K562 (cell line): ENCODE measurements at regions not wholly inside any gene's neighbourhood (a gene's known extent, or its start where the extent isn't known, plus 50 kb on each side); places are given as distances from the start of the nearest gene placed in this dataset.

Experiments used
- ATAC-seq: fragments of 200-7000 bp; cut with Tn5 transposase; 3 replicates; pipeline ENCODE4 v1.9.1; 2020; ENCODE audit warnings: moderate library complexity
- BruUV-seq: library from RNA; stranded (reverse); fragments of 400-500 nt; replicated peaks from 2 replicates; lab custom pipeline; 2021; lab: Mats Ljungman, UMichigan
- CTCF ChIA-PET: fragments of 300-600 bp; formaldehyde crosslinking; extraction: SDS; loops from one replicate; lab custom pipeline; 2021; ENCODE audit warnings: low intra/inter-chr PET ratio; lab: Yijun Ruan, JAX
- POLR2A ChIA-PET: fragments of 300-600, 350-650 bp; sonication (Branson Sonifier 250); formaldehyde crosslinking; extraction: SDS; loops from one replicate; lab custom pipeline; 2021; ENCODE audit warnings: antibody characterized with exemption, inconsistent platforms; lab: Yijun Ruan, JAX
- DNase-seq, 4 experiments: peaks; one replicate each; pipeline versions ENCODE4 v3.0.0 to v3.0.0-alpha.2; 2011 to 2018; ENCODE audit warnings: low spot score in 3 of 4, mixed read lengths in 3 of 4; ENCODE audit errors: extremely low read depth in 1 of 4
- FAIRE-seq: peaks from 2 replicates; lab custom pipeline; 2011; peaks lifted over from hg19 to GRCh38; lab: Jason Lieb, UNC
- H2AFZ ChIP-seq: 2 replicates; pipeline ENCODE4 v1.6.0; 2011; ENCODE audit warnings: low read depth, low read length, control low read depth, inconsistent platforms
- H3K27ac ChIP-seq: fragments of 200-600 bp; 3 replicates; pipeline ENCODE4 v1.8.0; 2011; ENCODE audit warnings: low read depth, mild to moderate bottlenecking, control low read depth, inconsistent platforms, low read length, moderate library complexity, mixed read lengths; ENCODE audit errors: extremely low read depth
- H3K27me3 ChIP-seq, 2 experiments: fragments of 300-600 bp in 1 of 2; 2 replicates in 1 of 2; 3 replicates in 1 of 2; pipeline versions ENCODE4 v1.6.0 to v1.8.0; 2011; ENCODE audit warnings: inconsistent platforms in 2 of 2, low read length in 2 of 2, mild to moderate bottlenecking in 1 of 2, mixed read lengths in 1 of 2, moderate library complexity in 1 of 2; ENCODE audit not compliant: control insufficient read depth in 2 of 2, insufficient read depth in 2 of 2
- H3K36me3 ChIP-seq: fragments of 300-600 bp; 3 replicates; pipeline ENCODE4 v1.8.0; 2011; ENCODE audit warnings: mild to moderate bottlenecking, low read length, inconsistent platforms; ENCODE audit not compliant: control insufficient read depth, insufficient read depth
- H3K4me1 ChIP-seq, 2 experiments: fragments of 200-600 bp in 1 of 2; replicated peaks in 1 of 2; 2 replicates in 1 of 2; 3 replicates in 1 of 2; pipeline versions ENCODE4 v1.5.1 to v1.8.0; 2011; ENCODE audit warnings: inconsistent platforms in 2 of 2, low read length in 2 of 2, mild to moderate bottlenecking in 1 of 2, mixed read lengths in 1 of 2, moderate library complexity in 1 of 2; ENCODE audit not compliant: control insufficient read depth in 2 of 2, insufficient read depth in 2 of 2
- H3K4me2 ChIP-seq: 2 replicates; pipeline ENCODE4 v1.6.1; 2011; ENCODE audit warnings: low read length, control low read depth, inconsistent platforms, mixed read lengths; ENCODE audit not compliant: insufficient read depth
- H3K4me3 ChIP-seq: fragments of 200-600 bp; sonication (generic), shearing (Covaris generic); 2 replicates; pipeline ENCODE4 v1.5.1; 2016; ENCODE audit warnings: control low read depth, inconsistent platforms
- H3K79me2 ChIP-seq: fragments of 200-600 bp; 3 replicates; pipeline ENCODE4 v1.8.0; 2011; ENCODE audit warnings: low read length, inconsistent platforms; ENCODE audit not compliant: control insufficient read depth, insufficient read depth
- H3K9ac ChIP-seq, 2 experiments: 2 replicates each; pipeline versions ENCODE4 v1.6.0 to v1.6.1; 2011; ENCODE audit warnings: low read depth in 2 of 2, low read length in 2 of 2, control low read depth in 1 of 2, inconsistent platforms in 1 of 2, mild to moderate bottlenecking in 1 of 2, mixed read lengths in 1 of 2; ENCODE audit not compliant: insufficient read depth in 1 of 2
- H3K9me1 ChIP-seq: one replicate; pipeline ENCODE4 v1.6.0; 2011; ENCODE audit warnings: inconsistent platforms, mild to moderate bottlenecking, low read length, moderate library complexity; ENCODE audit not compliant: control insufficient read depth, insufficient read depth
- H3K9me3 ChIP-seq: replicated peaks from 2 replicates; pipeline ENCODE4 v1.5.1; 2011; ENCODE audit warnings: low read depth, low read length, inconsistent platforms; ENCODE audit not compliant: control insufficient read depth, insufficient read depth
- H4K20me1 ChIP-seq: replicated peaks from 2 replicates; pipeline ENCODE4 v1.6.1; 2011; ENCODE audit warnings: low read length, inconsistent platforms, mixed read lengths; ENCODE audit not compliant: control insufficient read depth, insufficient read depth
- GATA2 ChIP-seq: sonication (generic); formaldehyde crosslinking; IDR thresholded peaks from 2 replicates; pipeline ENCODE4 v1.4.0; 2020; ENCODE audit warnings: mild to moderate bottlenecking, missing genetic modification reagents
- HMG20B ChIP-seq: fragments of 250-450 bp; sonication (Bioruptor Pico); IDR thresholded peaks from 2 replicates; pipeline ENCODE4 v1.5.0; 2021; ENCODE audit warnings: mild to moderate bottlenecking
- HOXB6 ChIP-seq: fragments of 250-450 bp; sonication (Bioruptor Pico); IDR thresholded peaks from 2 replicates; pipeline ENCODE4 v1.5.1; 2022; ENCODE audit warnings: mild to moderate bottlenecking, borderline replicate concordance
- ILK ChIP-seq: fragments of 450-650 bp; IDR thresholded peaks from 2 replicates; pipeline ENCODE4 v1.6.1; 2016; ENCODE audit warnings: missing genetic modification characterization, low read depth, mild to moderate bottlenecking, missing compliant biosample characterization, moderate library complexity, borderline replicate concordance
- MXD1 ChIP-seq: fragments of 250-450 bp; sonication (Bioruptor Pico); IDR thresholded peaks from 2 replicates; pipeline ENCODE4 v1.8.0; 2021; ENCODE audit warnings: borderline replicate concordance, mild to moderate bottlenecking, moderate library complexity; ENCODE audit not compliant: poor library complexity, severe bottlenecking
- PHF20 ChIP-seq: fragments of 450-650 bp; IDR thresholded peaks from 2 replicates; pipeline ENCODE4 v1.6.1; 2018; ENCODE audit not compliant: partially characterized antibody
- SMARCA5 ChIP-seq: fragments of 450-650 bp; IDR thresholded peaks from 2 replicates; pipeline ENCODE4 v1.6.1; 2016
- ZNF449 ChIP-seq: fragments of 250-450 bp; sonication (Bioruptor Pico); IDR thresholded peaks from 2 replicates; pipeline ENCODE4 v1.8.0; 2022; ENCODE audit warnings: moderate library complexity, mild to moderate bottlenecking, inconsistent platforms
- WGBS: fragments of 100-300 bp; shearing (Covaris generic); methylation state at CpG from one replicate; pipeline ENCODE4 v1.1.6; 2016; ENCODE audit warnings: low coverage, mixed read lengths; ENCODE audit not compliant: insufficient coverage; ENCODE audit errors: missing lambda C conversion rate; 5-methylcytosine and 5-hydroxymethylcytosine counted together
- in situ Hi-C: fragments of 300-500 bp; cut with MboI; formaldehyde crosslinking; loops from 4 replicates; pipeline ENCODE4 v1.15.0; 2018; ENCODE audit warnings: inconsistent platforms, mixed read lengths
- intact Hi-C: fragments of 100-400 bp; cut with micrococcal nuclease; formaldehyde crosslinking; loops from 2 replicates; pipeline ENCODE4 v1.14.2; 2022
- TF ChIP-seq, protein P1 (sequence below): IDR thresholded peaks from 3 replicates; pipeline ENCODE4 v1.6.1; 2011; ENCODE audit warnings: borderline replicate concordance, mild to moderate bottlenecking; ENCODE audit not compliant: insufficient read length, insufficient read depth
- TF ChIP-seq, protein P2 (sequence below): fragments of 450-650 bp; formaldehyde crosslinking; IDR thresholded peaks from 2 replicates; pipeline ENCODE4 v1.4.0; 2020; ENCODE audit warnings: mild to moderate bottlenecking, moderate library complexity

DNA sequence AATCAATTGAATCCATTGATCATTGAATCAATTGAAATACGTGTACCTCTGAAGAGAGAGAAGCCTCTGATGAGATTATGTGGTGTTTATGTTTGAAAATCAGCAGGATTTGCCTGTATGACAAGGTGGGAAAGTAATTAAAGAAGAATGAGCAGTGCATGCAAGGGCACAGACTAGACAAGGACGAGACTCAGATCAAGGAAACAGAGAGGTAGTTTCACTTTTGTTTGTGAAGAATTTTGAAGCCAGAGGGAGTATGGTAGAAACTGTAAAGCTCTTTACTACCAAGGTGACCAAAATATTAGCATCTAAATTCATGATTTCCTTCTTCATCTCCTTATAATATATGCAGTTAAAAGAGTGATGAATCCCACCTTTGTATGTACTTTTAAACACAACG, 1830.0 kb upstream of the IGFBP7 start:
- H3K79me2 ChIP-seq, result no peaks in the 10 kb centered on the region
- no peaks in the 10 kb centered on the region for H3K4me1 ChIP-seq
- in situ Hi-C loops, result loop anchor here (25.0 kb wide), 1 partner anchor 128 kb away; no protein-coding TSS in a partner anchor
- no TSS peak for BruUV-seq
- H4K20me1 ChIP-seq, result no peaks in the 10 kb centered on the region
- ATAC-seq (no peak), DNase-seq (no peak), FAIRE-seq (no peak)
- ChIA-PET CTCF (no interaction called here), POLR2A (no interaction called here)
- no peaks in the 10 kb centered on the region for H3K27me3 ChIP-seq
- no peaks in the 10 kb centered on the region for H3K9me1 ChIP-seq
- WGBS, result 3% methylated on average over 3 of the region's 3 CpGs
- no peak overlapping the region for H3K27ac ChIP-seq
- intact Hi-C loops, result no loop called here
- no peak overlapping the region for H3K4me2 ChIP-seq
- H3K4me3 ChIP-seq, result no peak overlapping the region
- no peak overlapping the region for H2AFZ ChIP-seq
- no peak overlapping the region for H3K9ac ChIP-seq
- no peaks in the 10 kb centered on the region for H3K9me3 ChIP-seq
- TF ChIP-seq MXD1 (no peak), HOXB6 (no peak), SMARCA5 (no peak), ILK (tag) (no peak), GATA2 (CRISPR knock-in tag) (no peak), PHF20 (no peak)
- no peaks in the 10 kb centered on the region for H3K36me3 ChIP-seq

GRCh38 chr4:58941286-58941685, 1831.1 kb upstream of the IGFBP7 start:
- no peaks in the 10 kb centered on the region for H3K9me3 ChIP-seq
- H3K79me2 ChIP-seq, result no peaks in the 10 kb centered on the region
- H3K9me1 ChIP-seq, result no peaks in the 10 kb centered on the region
- no peaks in the 10 kb centered on the region for H3K4me1 ChIP-seq
- 0% methylated on average over 1 of the region's 1 CpG for WGBS
- no peak overlapping the region for H3K27ac ChIP-seq
- no peaks in the 10 kb centered on the region for H4K20me1 ChIP-seq
- ATAC-seq, result no peak
- H3K36me3 ChIP-seq, result no peaks in the 10 kb centered on the region
- intact Hi-C loops, result no loop called here
- no peak overlapping the region for H2AFZ ChIP-seq
- FAIRE-seq, result no peak
- no peak for DNase-seq
- in situ Hi-C loops, result loop anchor here (25.0 kb wide), 1 partner anchor 129 kb away; no protein-coding TSS in a partner anchor
- no peak overlapping the region for H3K9ac ChIP-seq
- POLR2A ChIA-PET, result no interaction called here
- H3K4me3 ChIP-seq, result no peak overlapping the region
- CTCF ChIA-PET, result no interaction called here
- no peak overlapping the region for H3K4me2 ChIP-seq
- no TSS peak for BruUV-seq
- no peaks in the 10 kb centered on the region for H3K27me3 ChIP-seq
- TF ChIP-seq HMG20B (CRISPR knock-in tag) (no peak), ZNF449 (CRISPR knock-in tag) (no peak)
- TF ChIP-seq, protein P1, sequence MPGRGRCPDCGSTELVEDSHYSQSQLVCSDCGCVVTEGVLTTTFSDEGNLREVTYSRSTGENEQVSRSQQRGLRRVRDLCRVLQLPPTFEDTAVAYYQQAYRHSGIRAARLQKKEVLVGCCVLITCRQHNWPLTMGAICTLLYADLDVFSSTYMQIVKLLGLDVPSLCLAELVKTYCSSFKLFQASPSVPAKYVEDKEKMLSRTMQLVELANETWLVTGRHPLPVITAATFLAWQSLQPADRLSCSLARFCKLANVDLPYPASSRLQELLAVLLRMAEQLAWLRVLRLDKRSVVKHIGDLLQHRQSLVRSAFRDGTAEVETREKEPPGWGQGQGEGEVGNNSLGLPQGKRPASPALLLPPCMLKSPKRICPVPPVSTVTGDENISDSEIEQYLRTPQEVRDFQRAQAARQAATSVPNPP, result no peak
- TF ChIP-seq, protein P2, sequence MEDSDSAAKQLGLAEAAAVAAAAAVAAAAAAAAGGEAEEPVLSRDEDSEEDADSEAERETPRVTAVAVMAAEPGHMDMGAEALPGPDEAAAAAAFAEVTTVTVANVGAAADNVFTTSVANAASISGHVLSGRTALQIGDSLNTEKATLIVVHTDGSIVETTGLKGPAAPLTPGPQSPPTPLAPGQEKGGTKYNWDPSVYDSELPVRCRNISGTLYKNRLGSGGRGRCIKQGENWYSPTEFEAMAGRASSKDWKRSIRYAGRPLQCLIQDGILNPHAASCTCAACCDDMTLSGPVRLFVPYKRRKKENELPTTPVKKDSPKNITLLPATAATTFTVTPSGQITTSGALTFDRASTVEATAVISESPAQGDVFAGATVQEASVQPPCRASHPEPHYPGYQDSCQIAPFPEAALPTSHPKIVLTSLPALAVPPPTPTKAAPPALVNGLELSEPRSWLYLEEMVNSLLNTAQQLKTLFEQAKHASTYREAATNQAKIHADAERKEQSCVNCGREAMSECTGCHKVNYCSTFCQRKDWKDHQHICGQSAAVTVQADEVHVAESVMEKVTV (CRISPR knock-in tag), result no peak
